Fibroblast of mammary gland (primary cell): ENCODE measurements at regions not wholly inside any gene's neighbourhood (a gene's known extent, or its start where the extent isn't known, plus 50 kb on each side); places are given as distances from the start of the nearest gene placed in this dataset.

Experiments
- DNase-seq: peaks from one replicate; pipeline ENCODE4 v3.0.0-alpha.2; 2010; ENCODE audit warnings: low read depth
- H3K4me3 ChIP-seq: 2 replicates; pipeline ENCODE4 v1.5.1; 2011; ENCODE audit warnings: low read depth, mild to moderate bottlenecking, low read length, moderate library complexity; ENCODE audit not compliant: control insufficient read depth
- CTCF ChIP-seq: conservative IDR thresholded peaks from 2 replicates; pipeline ENCODE4 v1.5.1; 2011; ENCODE audit warnings: low read depth, low read length, inconsistent platforms; ENCODE audit not compliant: control insufficient read depth, insufficient read depth

- no peak for DNase-seq
- H3K4me3 ChIP-seq: no peak overlapping the region
- no peak for TF ChIP-seq CTCF
These were observed 56.9 kb upstream of the ECE1 start for GRCh38 chr1:21347072-21347581.

DNA sequence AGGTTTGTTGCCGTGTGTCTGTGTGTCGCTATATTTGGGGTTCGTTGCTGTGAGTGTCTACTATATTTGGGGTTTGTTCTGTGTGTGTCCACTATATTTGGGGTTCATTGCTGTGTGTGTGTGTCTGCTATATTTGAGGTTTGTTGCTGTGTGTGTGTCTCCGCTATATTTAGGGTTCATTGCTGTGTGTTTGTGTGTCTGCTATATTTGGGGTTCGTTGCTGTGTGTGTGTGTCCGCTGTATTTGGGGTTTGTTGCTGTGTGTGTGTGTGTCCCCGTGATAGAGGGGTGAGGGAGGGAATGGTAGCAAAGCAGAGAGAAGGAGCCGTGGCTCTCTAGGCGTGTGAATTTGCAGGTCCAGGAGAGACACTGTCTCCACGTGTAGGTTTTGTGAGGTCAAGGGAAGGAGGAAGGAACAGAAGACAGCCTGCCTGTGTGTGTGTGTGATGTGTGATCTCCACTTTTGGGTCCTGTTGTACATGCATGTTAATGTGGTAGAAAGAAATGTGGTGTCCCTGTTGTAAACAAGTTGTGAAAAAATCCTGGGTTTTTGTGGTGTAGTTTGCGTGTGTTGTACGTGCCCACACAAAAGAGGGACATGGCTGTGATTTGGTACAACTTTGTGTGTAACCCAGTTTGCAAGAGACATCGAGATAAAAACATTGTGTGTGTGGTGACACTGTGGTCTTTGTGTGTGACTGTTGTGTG, 56.3 kb upstream of the ECE1 start:
- DNase-seq: no peak
- TF ChIP-seq CTCF: no peak
- peak overlapping the region; percentile 65 for H3K4me3 ChIP-seq

DNA sequence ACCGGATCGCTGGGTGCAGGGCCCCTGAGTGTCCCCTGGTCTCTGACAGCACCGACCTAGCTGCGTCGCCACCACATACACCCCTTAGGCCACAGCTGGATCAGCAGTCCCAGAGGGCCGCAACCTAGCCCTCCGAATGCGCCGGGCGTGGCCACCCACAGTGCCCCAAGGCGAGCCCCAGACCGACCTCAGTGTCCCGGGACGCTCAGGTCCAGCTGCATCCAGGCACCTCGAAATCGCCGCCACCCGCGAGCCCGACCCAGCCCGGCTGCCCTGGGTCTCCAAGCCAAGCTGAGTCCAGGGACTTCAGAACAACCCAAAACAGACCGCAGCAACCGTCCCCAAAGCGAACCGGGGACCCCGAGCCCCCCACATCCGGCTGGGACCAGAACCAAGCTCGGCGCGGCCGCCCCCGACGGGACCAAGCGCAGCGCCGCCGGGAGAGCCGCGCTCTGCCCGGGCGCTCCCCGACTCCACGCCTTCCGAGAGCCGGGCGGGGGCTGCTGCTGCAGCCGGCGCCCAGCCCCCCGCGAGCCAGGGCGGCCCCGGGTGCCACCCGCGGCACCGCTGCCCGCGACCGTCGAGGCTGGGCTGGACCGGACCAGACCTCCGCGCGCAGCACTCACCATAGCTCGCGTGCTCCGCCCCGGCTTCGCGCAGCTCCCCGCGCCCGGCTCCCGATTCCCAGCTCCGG, 54.6 kb upstream of the ECE1 start:
- no peak for DNase-seq

GRCh38 chr1:21344098-21344749, 54.0 kb upstream of the ECE1 start:
- no peak for TF ChIP-seq CTCF
- no peak for DNase-seq
- H3K4me3 ChIP-seq: peak overlapping the region; percentile 76

More for the DNA sequence above, 54.6 kb upstream of the ECE1 start:
- peak overlapping the region; percentile 76 for H3K4me3 ChIP-seq
- no peak for TF ChIP-seq CTCF

DNA sequence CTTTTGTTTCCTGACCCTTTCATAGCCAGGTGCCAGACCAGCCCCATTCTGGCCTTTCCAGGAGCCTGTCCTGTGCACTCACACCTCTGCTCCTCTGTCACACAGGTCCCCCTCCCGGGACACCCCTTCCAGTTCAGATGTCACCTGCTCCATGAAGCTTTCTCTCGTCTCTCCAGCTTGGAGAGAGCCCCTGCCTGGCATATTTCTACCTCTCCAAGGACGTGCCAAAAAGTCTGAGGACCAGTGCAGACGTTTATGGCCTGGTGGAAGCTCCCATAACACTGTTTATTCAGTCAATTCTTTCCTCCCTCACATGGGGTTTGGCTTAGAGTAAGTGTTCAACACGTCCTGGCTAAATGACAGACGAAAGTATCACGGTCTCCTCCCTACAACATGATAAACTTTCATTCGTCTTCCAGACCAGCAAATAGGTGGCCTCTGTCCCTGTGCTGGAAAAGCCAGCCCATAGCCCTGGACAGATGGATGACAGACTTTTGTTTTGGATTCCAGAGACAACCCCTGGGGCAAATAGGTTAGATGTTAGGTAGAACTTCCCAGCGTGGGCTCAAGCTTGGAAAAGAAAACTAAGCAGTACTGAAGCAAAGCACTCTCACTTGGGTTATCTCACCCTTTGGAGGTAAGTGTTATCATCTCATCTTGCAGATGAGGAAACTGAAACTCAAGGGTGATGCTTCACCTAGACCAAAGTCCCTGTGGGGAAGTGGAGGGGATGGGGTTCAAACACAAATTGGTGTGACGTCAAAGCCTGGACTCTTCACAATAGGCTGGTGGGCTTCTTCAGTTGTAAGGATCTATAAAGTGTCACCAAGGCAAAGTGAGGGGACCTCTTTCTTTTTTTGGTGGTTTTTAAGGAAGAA, 52.9 kb upstream of the ECE1 start:
- TF ChIP-seq CTCF: no peak
- peak overlapping the region; percentile 10 for H3K4me3 ChIP-seq
- DNase-seq: no peak

- no peak for DNase-seq
- H3K4me3 ChIP-seq: no peak overlapping the region
- no peak for TF ChIP-seq CTCF
These were observed 51.3 kb upstream of the ECE1 start for GRCh38 chr1:21341517-21342078.
